ENCODE measurements at regions not wholly inside any gene's neighbourhood (a gene's known extent, or its start where the extent isn't known, plus 50 kb on each side); places are given as distances from the start of the nearest gene placed in this dataset.

- peak; percentile 24 for DNase-seq
- no peaks in the 10 kb centered on the region for H4K20me1 ChIP-seq (ENCODE audit: insufficient read depth, low read length)
- no peaks in the 10 kb centered on the region for H3K36me3 ChIP-seq (ENCODE audit: control insufficient read depth, insufficient read depth, low read length)
- H3K9me3 ChIP-seq (ENCODE audit: control insufficient read depth, insufficient read depth, low read length) = peaks cover 4% of the 10 kb centered on the region; the same call in 1 of the 2 replicates
- H3K18ac ChIP-seq (ENCODE audit: low read depth, low read length) = peak overlapping the region; percentile 6; the same call in 1 of the 2 replicates
- BruUV-seq (replicated peaks) = no TSS peak
- H3K4me3 ChIP-seq (ENCODE audit: insufficient read depth, low read depth, low read length) = no peak overlapping the region
- no peak overlapping the region for H4K91ac ChIP-seq (ENCODE audit: insufficient read depth, low read depth, low read length)
- no peak overlapping the region for H2BK5ac ChIP-seq (ENCODE audit: low read depth, low read length, poor library complexity, severe bottlenecking)
- intact Hi-C loops (cut with micrococcal nuclease) = loop anchor here (5.0 kb wide), 1 partner anchor 313 kb away; no protein-coding TSS in a partner anchor
- H3K9ac ChIP-seq (ENCODE audit: low read depth, low read length) = no peak overlapping the region
- H4K5ac ChIP-seq (ENCODE audit: low read depth, low read length) = peak overlapping the region; percentile 1; the same call in 1 of the 2 replicates
- H3K56ac ChIP-seq (ENCODE audit: extremely low read depth, insufficient read depth, low read length) = no peak overlapping the region
- H2BK120ac ChIP-seq (ENCODE audit: low read depth, low read length) = no peak overlapping the region
- dilution Hi-C loops (cut with HindIII; ENCODE audit: low sequenced_read_pairs, unreplicated experiment) = no loop called here
- H3K4me2 ChIP-seq (ENCODE audit: low read depth, low read length) = no peak overlapping the region
- POLR2A ChIA-PET (ENCODE audit: unreplicated experiment) = no interaction called here
- 100% methylated on average over 1 of the region's 12 CpGs; no CpG with 5 or more reads in 1 of the 2 experiments for WGBS, 2 experiments (ENCODE audit: extremely low coverage in 2 of 2, insufficient read length in 1 of 2)
- H2AK9ac ChIP-seq (replicated peaks; ENCODE audit: low read depth, low read length, poor library complexity) = no peak overlapping the region
- CTCF ChIA-PET = interaction anchor here (1.0 kb wide), 1 partner anchor 374 kb away, joined by 3 read pairs; no protein-coding TSS in a partner anchor
- in situ Hi-C loops (cut with MboI; ENCODE audit: low sequenced_read_pairs) = loop anchor here (25.0 kb wide), 3 partner anchors 128 to 378 kb away; no protein-coding TSS in a partner anchor
- H3K4me1 ChIP-seq (ENCODE audit: control insufficient read depth, insufficient read depth, low read length) = peaks cover 6% of the 10 kb centered on the region; the same call in 1 of the 2 replicates
- H3K14ac ChIP-seq (replicated peaks; ENCODE audit: low read depth, low read length) = no peak overlapping the region
- ATAC-seq (ENCODE audit: low read depth) = peak; percentile 19; the same call in 1 of the 2 replicates
- no peak overlapping the region for H4K8ac ChIP-seq (ENCODE audit: low read depth in 2 of 2, low read length in 2 of 2)
- H3K79me1 ChIP-seq (ENCODE audit: low read depth in 1 of 2, low read length in 2 of 2) = no peaks in the 10 kb centered on the region
- no peak overlapping the region for H3K4ac ChIP-seq (ENCODE audit: low read depth, low read length)
- H3K27me3 ChIP-seq (ENCODE audit: control insufficient read depth, insufficient read depth, low read length) = no peaks in the 10 kb centered on the region; the same call in 1 of the 2 replicates
- no peaks in the 10 kb centered on the region for H3K9me1 ChIP-seq (ENCODE audit: insufficient read depth, low read length)
- TF ChIP-seq SMC3 (IDR thresholded peaks at IDR 0.05; ENCODE audit: low read depth, low read length) (no peak), NFE2L2 (IDR thresholded peaks at IDR 0.05; ENCODE audit: low read depth, low read length) (peak; percentile 62; the same call in 1 of the 2 replicates)
- H2BK15ac ChIP-seq (ENCODE audit: low read depth, low read length) = no peak overlapping the region
- no peak overlapping the region for H3K23ac ChIP-seq (ENCODE audit: low read depth, low read length)
- H2AFZ ChIP-seq (replicated peaks; ENCODE audit: low read length, poor library complexity) = no peak overlapping the region
- H2BK20ac ChIP-seq (ENCODE audit: low read depth, low read length) = no peak overlapping the region
- H3K27ac ChIP-seq (ENCODE audit: insufficient read depth, low read length) = no peak overlapping the region; the same call in 1 of the 2 replicates
- no peak overlapping the region for H2AK5ac ChIP-seq (ENCODE audit: low read depth, low read length)
Observed at GRCh38 chr12:9334041-9334692, 126.0 kb upstream of the PZP start.
